ENCODE measurements at regions not wholly inside any gene's neighbourhood (a gene's known extent, or its start where the extent isn't known, plus 50 kb on each side); places are given as distances from the start of the nearest gene placed in this dataset.

DNA sequence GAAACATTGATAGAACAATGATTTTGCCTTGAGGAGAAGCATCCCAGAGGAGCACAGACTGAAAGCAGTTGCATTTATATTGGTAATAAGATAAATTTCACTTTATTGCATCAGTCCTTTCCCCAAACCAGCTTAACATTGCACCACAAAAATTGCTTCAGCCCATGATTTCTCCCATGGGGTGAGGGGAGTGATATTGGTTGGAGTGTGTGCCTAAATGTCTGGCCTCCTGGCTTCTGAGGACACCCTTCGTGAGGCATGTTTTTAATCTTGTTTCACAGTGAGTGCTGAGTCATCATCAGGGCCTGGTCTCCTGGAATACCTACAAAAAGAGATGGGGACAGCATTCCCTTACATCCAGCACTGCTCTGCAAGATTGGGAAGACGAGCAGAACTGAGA, 487.9 kb downstream of the C4orf33 start:
- H2AFZ ChIP-seq (ENCODE audit: low read depth, low read length), result no peak overlapping the region

DNA sequence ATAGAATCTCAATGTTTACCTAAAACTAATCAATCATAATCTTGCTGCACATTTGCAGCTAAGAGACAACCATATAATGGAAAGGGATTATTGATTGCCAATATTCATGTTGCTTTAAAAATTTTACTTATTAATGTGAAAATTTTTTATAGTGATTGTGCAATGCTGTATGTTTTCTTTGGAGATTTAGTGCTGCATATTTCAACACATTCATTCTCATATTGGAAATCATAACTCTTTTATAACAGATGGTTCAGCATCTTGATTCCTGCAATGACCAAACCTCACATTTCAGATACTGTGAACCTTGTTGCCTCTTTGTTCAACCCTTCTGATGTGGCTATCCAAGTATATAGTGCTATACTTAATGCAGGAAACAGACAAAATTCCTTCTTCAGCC, 502.6 kb downstream of the C4orf33 start:
- Histone ChIP-seq H3K27ac (ENCODE audit: low read length) (no peak overlapping the region), H3K9me3 (ENCODE audit: low read length) (no peaks in the 10 kb centered on the region), H3K27me3 (ENCODE audit: insufficient read depth, low read depth, low read length) (no peaks in the 10 kb centered on the region), H3K4me2 (ENCODE audit: low read length) (no peak overlapping the region), H4K20me1 (ENCODE audit: insufficient read depth) (no peaks in the 10 kb centered on the region), H3K79me2 (replicated peaks; ENCODE audit: insufficient read depth, low read length) (no peaks in the 10 kb centered on the region), H3K4me3 (ENCODE audit: low read length) (no peak overlapping the region), H3K9me2 (ENCODE audit: insufficient read depth, low read length) (no peaks in the 10 kb centered on the region), H3K36me3 (ENCODE audit: insufficient read depth, low read length) (no peaks in the 10 kb centered on the region), H2AFZ (ENCODE audit: low read depth, low read length) (no peak overlapping the region), H3F3A (ENCODE audit: insufficient read depth, low read length, poor library complexity, severe bottlenecking) (no peaks in the 10 kb centered on the region), H3K9ac (ENCODE audit: low read length) (no peak overlapping the region)
- TF ChIP-seq EZH2 (IDR thresholded peaks at IDR 0.05; ENCODE audit: borderline replicate concordance, insufficient read depth, low read length, poor library complexity, severe bottlenecking) (no peak), EP300 (conservative IDR thresholded peaks at IDR 0.05; ENCODE audit: poor library complexity, severe bottlenecking) (no peak), SMC3 (conservative IDR thresholded peaks at IDR 0.05; ENCODE audit: poor library complexity) (no peak), RAD21 (conservative IDR thresholded peaks at IDR 0.05) (no peak), CTCF (IDR thresholded peaks at IDR 0.05; ENCODE audit: poor library complexity, severe bottlenecking) (no peak), MXI1 (conservative IDR thresholded peaks at IDR 0.05; ENCODE audit: poor library complexity, severe bottlenecking) (no peak), POLR2AphosphoS5 (IDR thresholded peaks at IDR 0.05) (no peak), TAF1 (IDR thresholded peaks at IDR 0.05; ENCODE audit: low read depth) (no peak)
- TF ChIP-seq, protein P1, sequence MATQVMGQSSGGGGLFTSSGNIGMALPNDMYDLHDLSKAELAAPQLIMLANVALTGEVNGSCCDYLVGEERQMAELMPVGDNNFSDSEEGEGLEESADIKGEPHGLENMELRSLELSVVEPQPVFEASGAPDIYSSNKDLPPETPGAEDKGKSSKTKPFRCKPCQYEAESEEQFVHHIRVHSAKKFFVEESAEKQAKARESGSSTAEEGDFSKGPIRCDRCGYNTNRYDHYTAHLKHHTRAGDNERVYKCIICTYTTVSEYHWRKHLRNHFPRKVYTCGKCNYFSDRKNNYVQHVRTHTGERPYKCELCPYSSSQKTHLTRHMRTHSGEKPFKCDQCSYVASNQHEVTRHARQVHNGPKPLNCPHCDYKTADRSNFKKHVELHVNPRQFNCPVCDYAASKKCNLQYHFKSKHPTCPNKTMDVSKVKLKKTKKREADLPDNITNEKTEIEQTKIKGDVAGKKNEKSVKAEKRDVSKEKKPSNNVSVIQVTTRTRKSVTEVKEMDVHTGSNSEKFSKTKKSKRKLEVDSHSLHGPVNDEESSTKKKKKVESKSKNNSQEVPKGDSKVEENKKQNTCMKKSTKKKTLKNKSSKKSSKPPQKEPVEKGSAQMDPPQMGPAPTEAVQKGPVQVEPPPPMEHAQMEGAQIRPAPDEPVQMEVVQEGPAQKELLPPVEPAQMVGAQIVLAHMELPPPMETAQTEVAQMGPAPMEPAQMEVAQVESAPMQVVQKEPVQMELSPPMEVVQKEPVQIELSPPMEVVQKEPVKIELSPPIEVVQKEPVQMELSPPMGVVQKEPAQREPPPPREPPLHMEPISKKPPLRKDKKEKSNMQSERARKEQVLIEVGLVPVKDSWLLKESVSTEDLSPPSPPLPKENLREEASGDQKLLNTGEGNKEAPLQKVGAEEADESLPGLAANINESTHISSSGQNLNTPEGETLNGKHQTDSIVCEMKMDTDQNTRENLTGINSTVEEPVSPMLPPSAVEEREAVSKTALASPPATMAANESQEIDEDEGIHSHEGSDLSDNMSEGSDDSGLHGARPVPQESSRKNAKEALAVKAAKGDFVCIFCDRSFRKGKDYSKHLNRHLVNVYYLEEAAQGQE (IDR thresholded peaks at IDR 0.05; ENCODE audit: borderline replicate concordance), result no peak

More for the DNA sequence above, 487.9 kb downstream of the C4orf33 start:
- Histone ChIP-seq H3K4me3 (ENCODE audit: low read length) (no peak overlapping the region), H3K79me2 (replicated peaks; ENCODE audit: insufficient read depth, low read length) (no peaks in the 10 kb centered on the region), H3K9me2 (ENCODE audit: insufficient read depth, low read length) (no peaks in the 10 kb centered on the region), H3K9me3 (ENCODE audit: low read length) (no peaks in the 10 kb centered on the region), H4K20me1 (ENCODE audit: insufficient read depth) (no peaks in the 10 kb centered on the region), H3K36me3 (ENCODE audit: insufficient read depth, low read length) (no peaks in the 10 kb centered on the region), H3K4me2 (ENCODE audit: low read length) (no peak overlapping the region), H3K9ac (ENCODE audit: low read length) (no peak overlapping the region), H3K27me3 (ENCODE audit: insufficient read depth, low read depth, low read length) (no peaks in the 10 kb centered on the region), H3F3A (ENCODE audit: insufficient read depth, low read length, poor library complexity, severe bottlenecking) (no peaks in the 10 kb centered on the region), H3K27ac (ENCODE audit: low read length) (no peak overlapping the region)
- TF ChIP-seq SMC3 (conservative IDR thresholded peaks at IDR 0.05; ENCODE audit: poor library complexity), result no peak
- no peak for TF ChIP-seq TAF1 (IDR thresholded peaks at IDR 0.05; ENCODE audit: low read depth)
- TF ChIP-seq RAD21 (conservative IDR thresholded peaks at IDR 0.05), result no peak
- no peak for TF ChIP-seq EZH2 (IDR thresholded peaks at IDR 0.05; ENCODE audit: borderline replicate concordance, insufficient read depth, low read length, poor library complexity, severe bottlenecking)
- TF ChIP-seq POLR2AphosphoS5 (IDR thresholded peaks at IDR 0.05), result no peak

Data from neural cell (in vitro differentiated cells).